ENCODE measurements at regions not wholly inside any gene's neighbourhood (a gene's known extent, or its start where the extent isn't known, plus 50 kb on each side); places are given as distances from the start of the nearest gene placed in this dataset.

GRCh38 chr6:164477790-164478189, 831.6 kb downstream of the C6orf118 start:
- TF ChIP-seq POLR2A (IDR thresholded peaks at IDR 0.05; ENCODE audit: low read depth) (no peak), POLR2AphosphoS5 (IDR thresholded peaks at IDR 0.05) (no peak)

Data from esophagus muscularis mucosa (tissue), 2 donors.